HEK293 (cell line): ENCODE measurements at regions not wholly inside any gene's neighbourhood (a gene's known extent, or its start where the extent isn't known, plus 50 kb on each side); places are given as distances from the start of the nearest gene placed in this dataset.

Experiments used
- CTCF ChIA-PET: fragments of 350-600 bp; formaldehyde crosslinking; extraction: SDS; loops from one replicate; lab custom pipeline; 2021; ENCODE audit warnings: antibody characterized with exemption; lab: Yijun Ruan, JAX
- POLR2A ChIA-PET: fragments of 300-600 bp; formaldehyde crosslinking; extraction: SDS; loops from one replicate; lab custom pipeline; 2020; ENCODE audit warnings: antibody characterized with exemption, inconsistent platforms; lab: Yijun Ruan, JAX
- H3K27ac ChIP-seq: fragments of 200-500 bp; sonication (Bioruptor generic); 2 replicates; pipeline ENCODE4 v1.5.1; 2014; ENCODE audit warnings: low read depth, low read length, control low read depth, inconsistent platforms; ENCODE audit errors: extremely low read depth
- H3K36me3 ChIP-seq, 2 experiments: fragments of 200-500 bp in 1 of 2; sonication (Bioruptor generic) in 1 of 2; 1 replicate in 1 of 2; 2 replicates in 1 of 2; pipeline ENCODE4 v1.5.1; 2014 to 2017; ENCODE audit warnings: inconsistent platforms in 2 of 2, low read length in 2 of 2; ENCODE audit not compliant: control insufficient read depth in 2 of 2, insufficient read depth in 1 of 2
- H3K4me1 ChIP-seq: fragments of 200-500 bp; sonication (Bioruptor generic); 2 replicates; pipeline ENCODE4 v1.5.1; 2014; ENCODE audit warnings: mild to moderate bottlenecking, low read length, inconsistent platforms; ENCODE audit not compliant: control insufficient read depth, insufficient read depth
- H3K4me3 ChIP-seq: 2 replicates; pipeline ENCODE4 v1.5.1; 2011; ENCODE audit warnings: low read depth, mild to moderate bottlenecking, control low read depth, low read length, moderate library complexity
- H3K9me3 ChIP-seq: fragments of 200-500 bp; sonication (Bioruptor generic); 2 replicates; pipeline ENCODE4 v1.5.1; 2014; ENCODE audit warnings: low read depth, low read length, inconsistent platforms; ENCODE audit not compliant: control insufficient read depth, insufficient read depth
- BCL11B ChIP-seq: fragments of 450-650 bp; formaldehyde crosslinking; IDR thresholded peaks from 2 replicates; pipeline ENCODE4 v1.5.1; 2016; ENCODE audit warnings: low read depth, missing biosample characterization, missing genetic modification characterization
- GFI1B ChIP-seq: fragments of 450-650 bp; formaldehyde crosslinking; IDR thresholded peaks from 2 replicates; pipeline ENCODE4 v1.5.1; 2016; ENCODE audit warnings: missing biosample characterization, missing genetic modification characterization
- REPIN1 ChIP-seq: fragments of 450-650 bp; formaldehyde crosslinking; IDR thresholded peaks from 2 replicates; pipeline ENCODE4 v1.5.1; 2017; ENCODE audit warnings: missing biosample characterization, missing genetic modification characterization, low read depth
- SCRT1 ChIP-seq: fragments of 450-650 bp; formaldehyde crosslinking; IDR thresholded peaks from 2 replicates; pipeline ENCODE4 v1.5.1; 2016; ENCODE audit warnings: missing biosample characterization, missing genetic modification characterization, borderline replicate concordance
- WT1 ChIP-seq: fragments of 450-650 bp; formaldehyde crosslinking; IDR thresholded peaks from 2 replicates; pipeline ENCODE4 v1.5.1; 2016; ENCODE audit warnings: missing biosample characterization, missing genetic modification characterization
- ZNF138 ChIP-seq: fragments of 450-650 bp; formaldehyde crosslinking; IDR thresholded peaks from 2 replicates; pipeline ENCODE4 v1.5.1; 2016; ENCODE audit warnings: missing biosample characterization, missing genetic modification characterization, borderline replicate concordance
- ZNF221 ChIP-seq: fragments of 450-650 bp; formaldehyde crosslinking; IDR thresholded peaks from 2 replicates; pipeline ENCODE4 v1.5.1; 2017; ENCODE audit warnings: missing biosample characterization, missing genetic modification characterization, borderline replicate concordance
- ZNF426 ChIP-seq: fragments of 450-650 bp; formaldehyde crosslinking; IDR thresholded peaks from 2 replicates; pipeline ENCODE4 v1.5.1; 2017; ENCODE audit warnings: missing biosample characterization, missing genetic modification characterization, mild to moderate bottlenecking, inconsistent platforms, moderate library complexity
- ZNF529 ChIP-seq: fragments of 450-650 bp; formaldehyde crosslinking; IDR thresholded peaks from 2 replicates; pipeline ENCODE4 v1.5.1; 2017; ENCODE audit warnings: missing genetic modification characterization, missing biosample characterization; ENCODE audit not compliant: insufficient replicate concordance
- ZNF623 ChIP-seq: fragments of 450-650 bp; formaldehyde crosslinking; IDR thresholded peaks from 2 replicates; pipeline ENCODE4 v1.5.1; 2016; ENCODE audit warnings: missing biosample characterization, missing genetic modification characterization
- ZNF660 ChIP-seq: fragments of 450-650 bp; IDR thresholded peaks from 2 replicates; pipeline ENCODE4 v1.5.1; 2018; ENCODE audit warnings: missing biosample characterization, mild to moderate bottlenecking, missing genetic modification characterization
- ZNF701 ChIP-seq: fragments of 450-650 bp; formaldehyde crosslinking; IDR thresholded peaks from 2 replicates; pipeline ENCODE4 v1.5.1; 2016; ENCODE audit warnings: missing biosample characterization, missing genetic modification characterization
- ZNF837 ChIP-seq: fragments of 450-650 bp; formaldehyde crosslinking; IDR thresholded peaks from 2 replicates; pipeline ENCODE4 v1.5.1; 2016; ENCODE audit warnings: missing biosample characterization, missing genetic modification characterization
- TF ChIP-seq, protein P1 (sequence below): fragments of 450-650 bp; IDR thresholded peaks from 2 replicates; pipeline ENCODE4 v1.5.1; 2018; ENCODE audit warnings: missing biosample characterization, missing genetic modification characterization
- TF ChIP-seq, protein P2 (sequence below): fragments of 450-650 bp; formaldehyde crosslinking; IDR thresholded peaks from 2 replicates; pipeline ENCODE4 v1.5.0; 2017; ENCODE audit warnings: missing biosample characterization, missing genetic modification characterization, borderline replicate concordance
- TF ChIP-seq, protein P3 (sequence below): fragments of 450-650 bp; formaldehyde crosslinking; IDR thresholded peaks from 2 replicates; pipeline ENCODE4 v1.5.1; 2016; ENCODE audit warnings: missing biosample characterization, missing genetic modification characterization
- TF ChIP-seq, protein P4 (sequence below): fragments of 450-650 bp; formaldehyde crosslinking; IDR thresholded peaks from 2 replicates; pipeline ENCODE4 v1.5.1; 2016; ENCODE audit warnings: missing biosample characterization, missing genetic modification characterization
- TF ChIP-seq, protein P5 (sequence below): fragments of 450-650 bp; formaldehyde crosslinking; IDR thresholded peaks from 2 replicates; pipeline ENCODE4 v1.5.1; 2016; ENCODE audit warnings: missing biosample characterization, missing genetic modification characterization
- TF ChIP-seq, protein P6 (sequence below): fragments of 450-650 bp; IDR thresholded peaks from 2 replicates; pipeline ENCODE4 v1.5.1; 2018; ENCODE audit warnings: missing biosample characterization, mild to moderate bottlenecking, missing genetic modification characterization
- TF ChIP-seq, protein P7 (sequence below): fragments of 450-650 bp; formaldehyde crosslinking; IDR thresholded peaks from 2 replicates; pipeline ENCODE4 v1.5.1; 2016; ENCODE audit warnings: missing biosample characterization, missing genetic modification characterization

DNA sequence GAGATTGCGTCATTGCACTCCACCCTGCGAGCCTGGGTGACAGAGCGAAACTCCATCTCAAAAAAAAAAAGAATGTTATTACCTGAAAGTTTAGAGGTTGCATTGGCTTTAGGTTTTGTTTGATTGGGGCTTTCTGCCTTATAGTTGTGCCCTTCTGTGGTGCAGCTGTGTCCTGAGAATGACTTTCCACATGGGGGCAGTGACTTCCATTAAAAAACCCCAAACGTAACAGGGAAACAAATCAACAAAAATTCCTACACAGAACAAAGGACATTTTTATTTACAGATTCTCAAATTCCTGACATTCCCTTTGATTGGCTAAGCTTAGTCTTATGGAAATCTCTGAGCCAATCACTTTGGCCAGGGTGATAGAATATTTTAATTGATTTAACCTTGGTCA lies 154.1 kb upstream of the GPR149 start:
- CTCF ChIA-PET, result no interaction called here
- Histone ChIP-seq H3K9me3 (no peaks in the 10 kb centered on the region), H3K27ac (no peak overlapping the region), H3K4me1 (no peaks in the 10 kb centered on the region), H3K36me3 (no peaks in the 10 kb centered on the region), H3K4me3 (no peak overlapping the region)
- TF ChIP-seq, protein P1, sequence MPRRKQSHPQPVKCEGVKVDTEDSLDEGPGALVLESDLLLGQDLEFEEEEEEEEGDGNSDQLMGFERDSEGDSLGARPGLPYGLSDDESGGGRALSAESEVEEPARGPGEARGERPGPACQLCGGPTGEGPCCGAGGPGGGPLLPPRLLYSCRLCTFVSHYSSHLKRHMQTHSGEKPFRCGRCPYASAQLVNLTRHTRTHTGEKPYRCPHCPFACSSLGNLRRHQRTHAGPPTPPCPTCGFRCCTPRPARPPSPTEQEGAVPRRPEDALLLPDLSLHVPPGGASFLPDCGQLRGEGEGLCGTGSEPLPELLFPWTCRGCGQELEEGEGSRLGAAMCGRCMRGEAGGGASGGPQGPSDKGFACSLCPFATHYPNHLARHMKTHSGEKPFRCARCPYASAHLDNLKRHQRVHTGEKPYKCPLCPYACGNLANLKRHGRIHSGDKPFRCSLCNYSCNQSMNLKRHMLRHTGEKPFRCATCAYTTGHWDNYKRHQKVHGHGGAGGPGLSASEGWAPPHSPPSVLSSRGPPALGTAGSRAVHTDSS, result no peak
- TF ChIP-seq GFI1B (tag by site-specific recombination) (no peak), ZNF221 (no peak), ZNF701 (tag by site-specific recombination) (no peak)
- TF ChIP-seq, protein P2, sequence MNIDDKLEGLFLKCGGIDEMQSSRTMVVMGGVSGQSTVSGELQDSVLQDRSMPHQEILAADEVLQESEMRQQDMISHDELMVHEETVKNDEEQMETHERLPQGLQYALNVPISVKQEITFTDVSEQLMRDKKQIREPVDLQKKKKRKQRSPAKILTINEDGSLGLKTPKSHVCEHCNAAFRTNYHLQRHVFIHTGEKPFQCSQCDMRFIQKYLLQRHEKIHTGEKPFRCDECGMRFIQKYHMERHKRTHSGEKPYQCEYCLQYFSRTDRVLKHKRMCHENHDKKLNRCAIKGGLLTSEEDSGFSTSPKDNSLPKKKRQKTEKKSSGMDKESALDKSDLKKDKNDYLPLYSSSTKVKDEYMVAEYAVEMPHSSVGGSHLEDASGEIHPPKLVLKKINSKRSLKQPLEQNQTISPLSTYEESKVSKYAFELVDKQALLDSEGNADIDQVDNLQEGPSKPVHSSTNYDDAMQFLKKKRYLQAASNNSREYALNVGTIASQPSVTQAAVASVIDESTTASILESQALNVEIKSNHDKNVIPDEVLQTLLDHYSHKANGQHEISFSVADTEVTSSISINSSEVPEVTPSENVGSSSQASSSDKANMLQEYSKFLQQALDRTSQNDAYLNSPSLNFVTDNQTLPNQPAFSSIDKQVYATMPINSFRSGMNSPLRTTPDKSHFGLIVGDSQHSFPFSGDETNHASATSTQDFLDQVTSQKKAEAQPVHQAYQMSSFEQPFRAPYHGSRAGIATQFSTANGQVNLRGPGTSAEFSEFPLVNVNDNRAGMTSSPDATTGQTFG (tag by site-specific recombination), result no peak
- TF ChIP-seq, protein P3, sequence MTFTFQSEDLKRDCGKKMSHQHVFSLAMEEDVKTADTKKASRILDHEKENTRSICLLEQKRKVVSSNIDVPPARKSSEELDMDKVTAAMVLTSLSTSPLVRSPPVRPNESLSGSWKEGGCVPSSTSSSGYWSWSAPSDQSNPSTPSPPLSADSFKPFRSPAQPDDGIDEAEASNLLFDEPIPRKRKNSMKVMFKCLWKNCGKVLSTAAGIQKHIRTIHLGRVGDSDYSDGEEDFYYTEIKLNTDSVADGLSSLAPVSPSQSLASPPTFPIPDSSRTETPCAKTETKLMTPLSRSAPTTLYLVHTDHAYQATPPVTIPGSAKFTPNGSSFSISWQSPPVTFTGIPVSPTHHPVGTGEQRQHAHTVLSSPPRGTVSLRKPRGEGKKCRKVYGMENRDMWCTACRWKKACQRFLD (tag by site-specific recombination), result no peak
- POLR2A ChIA-PET, result no interaction called here

DNA sequence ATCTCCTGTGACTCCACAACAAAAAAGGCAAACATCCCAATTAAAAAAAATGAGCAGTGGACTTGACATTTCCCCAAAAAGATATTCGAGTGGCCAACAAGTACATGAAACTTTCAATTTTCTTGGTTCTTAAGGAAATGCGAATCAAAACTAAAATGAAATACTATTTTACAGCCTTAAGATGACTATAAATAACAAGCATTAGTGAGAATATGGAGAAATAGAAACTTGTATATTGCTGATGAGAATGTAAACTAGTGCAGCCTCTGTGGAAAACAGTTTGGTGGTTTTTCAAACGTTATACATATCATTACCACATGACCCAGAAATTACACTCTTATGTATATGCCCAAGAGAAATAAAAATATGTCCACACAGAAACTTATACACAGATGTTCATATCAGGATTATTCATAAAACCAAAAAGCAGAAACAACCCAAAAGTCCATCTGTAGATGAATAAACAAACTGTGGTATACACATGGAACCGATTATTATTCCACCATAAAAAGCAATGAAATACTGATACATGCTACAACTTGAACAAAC lies 153.2 kb upstream of the GPR149 start:
- CTCF ChIA-PET, result no interaction called here
- H3K4me3 ChIP-seq, result no peak overlapping the region
- H3K27ac ChIP-seq, result no peak overlapping the region
- H3K4me1 ChIP-seq, result no peaks in the 10 kb centered on the region
- no peaks in the 10 kb centered on the region for H3K36me3 ChIP-seq
- no peaks in the 10 kb centered on the region for H3K9me3 ChIP-seq
- POLR2A ChIA-PET, result no interaction called here
- TF ChIP-seq ZNF426 (tag by site-specific recombination), result no peak
- TF ChIP-seq, protein P4, sequence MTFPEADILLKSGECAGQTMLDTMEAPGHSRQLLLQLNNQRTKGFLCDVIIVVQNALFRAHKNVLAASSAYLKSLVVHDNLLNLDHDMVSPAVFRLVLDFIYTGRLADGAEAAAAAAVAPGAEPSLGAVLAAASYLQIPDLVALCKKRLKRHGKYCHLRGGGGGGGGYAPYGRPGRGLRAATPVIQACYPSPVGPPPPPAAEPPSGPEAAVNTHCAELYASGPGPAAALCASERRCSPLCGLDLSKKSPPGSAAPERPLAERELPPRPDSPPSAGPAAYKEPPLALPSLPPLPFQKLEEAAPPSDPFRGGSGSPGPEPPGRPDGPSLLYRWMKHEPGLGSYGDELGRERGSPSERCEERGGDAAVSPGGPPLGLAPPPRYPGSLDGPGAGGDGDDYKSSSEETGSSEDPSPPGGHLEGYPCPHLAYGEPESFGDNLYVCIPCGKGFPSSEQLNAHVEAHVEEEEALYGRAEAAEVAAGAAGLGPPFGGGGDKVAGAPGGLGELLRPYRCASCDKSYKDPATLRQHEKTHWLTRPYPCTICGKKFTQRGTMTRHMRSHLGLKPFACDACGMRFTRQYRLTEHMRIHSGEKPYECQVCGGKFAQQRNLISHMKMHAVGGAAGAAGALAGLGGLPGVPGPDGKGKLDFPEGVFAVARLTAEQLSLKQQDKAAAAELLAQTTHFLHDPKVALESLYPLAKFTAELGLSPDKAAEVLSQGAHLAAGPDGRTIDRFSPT (tag by site-specific recombination), result no peak
- no peak for TF ChIP-seq ZNF660
- no peak for TF ChIP-seq ZNF529
- TF ChIP-seq ZNF221, result no peak
- TF ChIP-seq ZNF138 (tag by site-specific recombination), result no peak
- TF ChIP-seq, protein P5, sequence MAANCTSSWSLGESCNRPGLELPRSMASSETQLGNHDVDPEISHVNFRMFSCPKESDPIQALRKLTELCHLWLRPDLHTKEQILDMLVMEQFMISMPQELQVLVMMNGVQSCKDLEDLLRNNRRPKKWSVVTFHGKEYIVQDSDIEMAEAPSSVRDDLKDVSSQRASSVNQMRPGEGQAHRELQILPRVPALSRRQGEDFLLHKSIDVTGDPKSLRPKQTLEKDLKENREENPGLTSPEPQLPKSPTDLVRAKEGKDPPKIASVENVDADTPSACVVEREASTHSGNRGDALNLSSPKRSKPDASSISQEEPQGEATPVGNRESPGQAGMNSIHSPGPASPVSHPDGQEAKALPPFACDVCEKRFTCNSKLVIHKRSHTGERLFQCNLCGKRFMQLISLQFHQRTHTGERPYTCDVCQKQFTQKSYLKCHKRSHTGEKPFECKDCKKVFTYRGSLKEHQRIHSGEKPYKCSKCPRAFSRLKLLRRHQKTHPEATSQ, result no peak
- TF ChIP-seq REPIN1 (tag by site-specific recombination), result no peak
- TF ChIP-seq, protein P6, sequence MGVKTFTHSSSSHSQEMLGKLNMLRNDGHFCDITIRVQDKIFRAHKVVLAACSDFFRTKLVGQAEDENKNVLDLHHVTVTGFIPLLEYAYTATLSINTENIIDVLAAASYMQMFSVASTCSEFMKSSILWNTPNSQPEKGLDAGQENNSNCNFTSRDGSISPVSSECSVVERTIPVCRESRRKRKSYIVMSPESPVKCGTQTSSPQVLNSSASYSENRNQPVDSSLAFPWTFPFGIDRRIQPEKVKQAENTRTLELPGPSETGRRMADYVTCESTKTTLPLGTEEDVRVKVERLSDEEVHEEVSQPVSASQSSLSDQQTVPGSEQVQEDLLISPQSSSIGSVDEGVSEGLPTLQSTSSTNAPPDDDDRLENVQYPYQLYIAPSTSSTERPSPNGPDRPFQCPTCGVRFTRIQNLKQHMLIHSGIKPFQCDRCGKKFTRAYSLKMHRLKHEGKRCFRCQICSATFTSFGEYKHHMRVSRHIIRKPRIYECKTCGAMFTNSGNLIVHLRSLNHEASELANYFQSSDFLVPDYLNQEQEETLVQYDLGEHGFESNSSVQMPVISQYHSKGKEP (tag by site-specific recombination), result no peak
- no peak for TF ChIP-seq ZNF837 (tag by site-specific recombination)
- no peak for TF ChIP-seq BCL11B (tag by site-specific recombination)
- TF ChIP-seq, protein P7, sequence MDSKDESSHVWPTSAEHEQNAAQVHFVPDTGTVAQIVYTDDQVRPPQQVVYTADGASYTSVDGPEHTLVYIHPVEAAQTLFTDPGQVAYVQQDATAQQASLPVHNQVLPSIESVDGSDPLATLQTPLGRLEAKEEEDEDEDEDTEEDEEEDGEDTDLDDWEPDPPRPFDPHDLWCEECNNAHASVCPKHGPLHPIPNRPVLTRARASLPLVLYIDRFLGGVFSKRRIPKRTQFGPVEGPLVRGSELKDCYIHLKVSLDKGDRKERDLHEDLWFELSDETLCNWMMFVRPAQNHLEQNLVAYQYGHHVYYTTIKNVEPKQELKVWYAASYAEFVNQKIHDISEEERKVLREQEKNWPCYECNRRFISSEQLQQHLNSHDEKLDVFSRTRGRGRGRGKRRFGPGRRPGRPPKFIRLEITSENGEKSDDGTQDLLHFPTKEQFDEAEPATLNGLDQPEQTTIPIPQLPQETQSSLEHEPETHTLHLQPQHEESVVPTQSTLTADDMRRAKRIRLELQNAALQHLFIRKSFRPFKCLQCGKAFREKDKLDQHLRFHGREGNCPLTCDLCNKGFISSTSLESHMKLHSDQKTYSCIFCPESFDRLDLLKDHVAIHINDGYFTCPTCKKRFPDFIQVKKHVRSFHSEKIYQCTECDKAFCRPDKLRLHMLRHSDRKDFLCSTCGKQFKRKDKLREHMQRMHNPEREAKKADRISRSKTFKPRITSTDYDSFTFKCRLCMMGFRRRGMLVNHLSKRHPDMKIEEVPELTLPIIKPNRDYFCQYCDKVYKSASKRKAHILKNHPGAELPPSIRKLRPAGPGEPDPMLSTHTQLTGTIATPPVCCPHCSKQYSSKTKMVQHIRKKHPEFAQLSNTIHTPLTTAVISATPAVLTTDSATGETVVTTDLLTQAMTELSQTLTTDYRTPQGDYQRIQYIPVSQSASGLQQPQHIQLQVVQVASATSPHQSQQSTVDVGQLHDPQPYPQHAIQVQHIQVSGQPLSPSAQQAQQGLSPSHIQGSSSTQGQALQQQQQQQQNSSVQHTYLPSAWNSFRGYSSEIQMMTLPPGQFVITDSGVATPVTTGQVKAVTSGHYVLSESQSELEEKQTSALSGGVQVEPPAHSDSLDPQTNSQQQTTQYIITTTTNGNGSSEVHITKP (tag by site-specific recombination), result no peak
- TF ChIP-seq WT1 (tag by site-specific recombination), result no peak
- no peak for TF ChIP-seq SCRT1 (tag by site-specific recombination)
- TF ChIP-seq ZNF623 (tag by site-specific recombination), result no peak
